Transverse colon (tissue), 4 donors: ENCODE measurements at regions not wholly inside any gene's neighbourhood (a gene's known extent, or its start where the extent isn't known, plus 50 kb on each side); places are given as distances from the start of the nearest gene placed in this dataset.
A peak's percentile ranks its signal among the peaks of the same experiment; 100 is the strongest.

Source experiments
- DNase-seq: peaks from one replicate; pipeline ENCODE4 v3.0.0-alpha.2; 2019
- H3K27ac ChIP-seq, 4 donors: fragments of 200-600 bp; sonication (generic); 2 replicates each; pipeline ENCODE4 v1.5.1; 2016 to 2018; ENCODE audit warnings: inconsistent platforms in 4 of 4
- H3K27me3 ChIP-seq: fragments of 200-600 bp; sonication (generic); 2 replicates; pipeline ENCODE4 v1.5.1; 2017; ENCODE audit warnings: inconsistent platforms
- H3K36me3 ChIP-seq, 4 donors: fragments of 200-600 bp; sonication (generic); 2 replicates each; pipeline ENCODE4 v1.5.1; 2017 to 2019; ENCODE audit warnings: inconsistent platforms in 4 of 4
- H3K4me1 ChIP-seq, 4 donors: fragments of 200-600 bp; sonication (generic); 2 replicates each; pipeline ENCODE4 v1.5.1; 2017 to 2020; ENCODE audit warnings: inconsistent platforms in 4 of 4
- H3K4me3 ChIP-seq, 4 donors: fragments of 200-600 bp; sonication (generic); 1 replicate in 1 of 4; 2 replicates in 3 of 4; pipeline versions ENCODE4 v1.5.1 to v1.6.1; 2017 to 2019; ENCODE audit warnings: inconsistent platforms in 4 of 4
- H3K9me3 ChIP-seq, 2 donors: fragments of 200-600 bp; sonication (generic); 2 replicates each; pipeline ENCODE4 v1.5.1; 2017 to 2019; ENCODE audit warnings: inconsistent platforms in 2 of 2
- CTCF ChIP-seq, 5 experiments: fragments of 200-600 bp in 3 of 5; fragments of 450-650 bp in 2 of 5; sonication (generic) in 3 of 5; IDR thresholded peaks; 1 replicate in 2 of 5; 2 replicates in 3 of 5; pipeline ENCODE4 v1.5.1; 2016 to 2017; ENCODE audit warnings: antibody characterized with exemption in 5 of 5, inconsistent platforms in 3 of 5, mild to moderate bottlenecking in 2 of 5, moderate library complexity in 1 of 5
- EP300 ChIP-seq: sonication (generic); formaldehyde crosslinking; IDR thresholded peaks from one replicate; pipeline ENCODE4 v1.6.1; 2017; ENCODE audit warnings: antibody characterized with exemption, low read depth
- POLR2A ChIP-seq: fragments of 450-650 bp; IDR thresholded peaks from one replicate; pipeline ENCODE4 v1.6.1; 2016; ENCODE audit warnings: antibody characterized with exemption, mild to moderate bottlenecking, moderate library complexity
- POLR2AphosphoS5 ChIP-seq, 3 donors: sonication (generic); formaldehyde crosslinking; IDR thresholded peaks; one replicate each; pipeline ENCODE4 v1.6.1; 2016; ENCODE audit warnings: antibody characterized with exemption in 3 of 3
- WGBS, 2 donors: methylation state at CpG; one replicate each; pipeline ENCODE4 v1.1.5; 2018; ENCODE audit warnings: low coverage in 1 of 2; 5-methylcytosine and 5-hydroxymethylcytosine counted together
- in situ Hi-C, 4 donors: fragments of 200-750 bp; cut with MboI; loops; one replicate each; pipeline versions ENCODE4 v1.15.0 to v1.15.1; 2017; ENCODE audit warnings: low sequenced_read_pairs in 3 of 4, low pct_ligation_motif_present in 1 of 4, low pct_unique_long_range_greater_than_20kb in 1 of 4
- intact Hi-C: fragments of 100-400 bp; cut with DNase I; formaldehyde crosslinking; loops from one replicate; pipeline ENCODE4 v1.15.1; 2023; ENCODE audit warnings: low total_unique reads

DNA sequence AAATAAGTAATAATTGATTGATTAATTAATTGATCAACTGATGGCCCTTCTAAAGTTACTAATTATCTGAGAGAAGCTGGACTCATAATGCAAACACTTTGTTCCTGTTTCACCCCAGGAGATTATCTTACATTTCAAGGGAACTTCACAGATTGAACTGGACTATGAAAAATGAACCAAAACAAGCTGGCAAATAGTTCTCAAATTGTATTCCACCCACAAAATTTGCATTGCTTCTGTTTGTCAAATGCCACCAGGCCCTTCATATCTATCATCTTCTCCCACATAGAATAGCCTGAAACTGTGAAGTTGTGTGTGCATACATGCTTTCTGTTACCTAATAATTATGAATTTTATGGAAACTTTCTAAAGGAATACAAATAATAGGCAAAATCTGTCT, 104.0 kb downstream of the ZNF281 start:
- in situ Hi-C loops (loop anchor here in 1 of 4 donors (25.0 kb wide), 1 partner anchor 619 kb away; no protein-coding TSS in a partner anchor), intact Hi-C loops (no loop called here)

GRCh38 chr1:200304171-200304570, 105.7 kb downstream of the ZNF281 start:
- Histone ChIP-seq H3K9me3 (no peaks in the 10 kb centered on the region), H3K36me3 (no peaks in the 10 kb centered on the region), H3K4me1 (peaks cover 0 to 10% (median 6%) of the 10 kb centered on the region in 4 donors), H3K27ac (no peak overlapping the region), H3K27me3 (no peaks in the 10 kb centered on the region), H3K4me3 (no peak overlapping the region)
- WGBS, 2 donors: 70 to 80% methylated on average over 1 of the region's 1 CpG
- no peak for TF ChIP-seq CTCF (IDR thresholded peaks at IDR 0.05)
- TF ChIP-seq EP300: no peak
- TF ChIP-seq POLR2AphosphoS5 (IDR thresholded peaks at IDR 0.05): no peak
- no peak for TF ChIP-seq POLR2A
- intact Hi-C loops (no loop called here), in situ Hi-C loops (loop anchor here in 1 of 4 donors (25.0 kb wide), 1 partner anchor 617 kb away; no protein-coding TSS in a partner anchor)
- no peak for DNase-seq

More for the DNA sequence above, 104.0 kb downstream of the ZNF281 start:
- Histone ChIP-seq H3K27ac (no peak overlapping the region), H3K4me1 (peaks cover 0 to 10% (median 6%) of the 10 kb centered on the region in 4 donors), H3K27me3 (no peaks in the 10 kb centered on the region), H3K9me3 (no peaks in the 10 kb centered on the region), H3K36me3 (no peaks in the 10 kb centered on the region), H3K4me3 (no peak overlapping the region)
- no peak for TF ChIP-seq EP300
- no peak for TF ChIP-seq POLR2AphosphoS5 (IDR thresholded peaks at IDR 0.05)
- TF ChIP-seq POLR2A: no peak
- TF ChIP-seq CTCF (IDR thresholded peaks at IDR 0.05): no peak
- DNase-seq: no peak

- Histone ChIP-seq H3K4me1 (peaks cover 0 to 10% (median 6%) of the 10 kb centered on the region in 4 donors), H3K27me3 (no peaks in the 10 kb centered on the region), H3K27ac (peak overlapping the region in 2 of 4 donors; percentile 27 to 57), H3K4me3 (peak overlapping the region; percentile 40 to 69 (median 48)), H3K36me3 (no peaks in the 10 kb centered on the region), H3K9me3 (no peaks in the 10 kb centered on the region)
- in situ Hi-C loops: loop anchor here in 1 of 4 donors (25.0 kb wide), 1 partner anchor 616 kb away; no protein-coding TSS in a partner anchor
- intact Hi-C loops: no loop called here
- WGBS, 2 donors: 56 to 64% methylated on average over 8 to 13 of the region's 13 CpGs
- TF ChIP-seq POLR2A (no peak), POLR2AphosphoS5 (IDR thresholded peaks at IDR 0.05) (no peak), EP300 (no peak), CTCF (IDR thresholded peaks at IDR 0.05) (no peak)
- no peak for DNase-seq
Measured at GRCh38 chr1:200302921-200303290, 106.9 kb downstream of the ZNF281 start.

GRCh38 chr1:200302192-200302920, 107.5 kb downstream of the ZNF281 start:
- Histone ChIP-seq H3K27me3 (no peaks in the 10 kb centered on the region), H3K36me3 (no peaks in the 10 kb centered on the region), H3K4me3 (peak overlapping the region; percentile 40 to 69 (median 48)), H3K27ac (peak overlapping the region in 3 of 4 donors; percentile 0 to 57 (median 27)), H3K4me1 (peaks cover 0 to 10% (median 6%) of the 10 kb centered on the region in 4 donors), H3K9me3 (no peaks in the 10 kb centered on the region)
- intact Hi-C loops (no loop called here), in situ Hi-C loops (loop anchor here in 1 of 4 donors (25.0 kb wide), 1 partner anchor 615 kb away; no protein-coding TSS in a partner anchor)
- 3% methylated on average over 36 of the region's 36 CpGs; no CpG with 5 or more reads in 1 of the 2 donors for WGBS, 2 donors
- DNase-seq: peak; percentile 51
- TF ChIP-seq EP300 (no peak), POLR2AphosphoS5 (IDR thresholded peaks at IDR 0.05) (no peak), POLR2A (no peak), CTCF (IDR thresholded peaks at IDR 0.05) (no peak)
